Ishikawa (cell line): ENCODE measurements at regions not wholly inside any gene's neighbourhood (a gene's known extent, or its start where the extent isn't known, plus 50 kb on each side); places are given as distances from the start of the nearest gene placed in this dataset.

Experiments used
- FOXM1 ChIP-seq: IDR thresholded peaks from 2 replicates; pipeline ENCODE4 v1.6.1; 2012; ENCODE audit warnings: low read depth, borderline replicate concordance
- MAX ChIP-seq: IDR thresholded peaks from 2 replicates; pipeline ENCODE4 v1.6.1; 2012
- RAD21 ChIP-seq: IDR thresholded peaks from 2 replicates; pipeline ENCODE4 v1.6.1; 2012; ENCODE audit warnings: low read depth
- REST ChIP-seq: IDR thresholded peaks from 2 replicates; pipeline ENCODE4 v1.6.1; 2012; ENCODE audit warnings: low read depth, mild to moderate bottlenecking
- USF1 ChIP-seq: IDR thresholded peaks from 2 replicates; pipeline ENCODE4 v1.6.1; 2012

- TF ChIP-seq MAX: no peak
- TF ChIP-seq FOXM1: no peak
- TF ChIP-seq REST: no peak
- TF ChIP-seq USF1: no peak
- no peak for TF ChIP-seq RAD21
Observed at GRCh38 chr3:5948084-5948483, 760.6 kb downstream of the EDEM1 start.
